GF-D8 (cell line): ENCODE measurements at regions not wholly inside any gene's neighbourhood (a gene's known extent, or its start where the extent isn't known, plus 50 kb on each side); places are given as distances from the start of the nearest gene placed in this dataset.

Experiments used
- DNase-seq: peaks from one replicate; lab custom pipeline; 2025; lab: John Stamatoyannopoulos, UW

DNA sequence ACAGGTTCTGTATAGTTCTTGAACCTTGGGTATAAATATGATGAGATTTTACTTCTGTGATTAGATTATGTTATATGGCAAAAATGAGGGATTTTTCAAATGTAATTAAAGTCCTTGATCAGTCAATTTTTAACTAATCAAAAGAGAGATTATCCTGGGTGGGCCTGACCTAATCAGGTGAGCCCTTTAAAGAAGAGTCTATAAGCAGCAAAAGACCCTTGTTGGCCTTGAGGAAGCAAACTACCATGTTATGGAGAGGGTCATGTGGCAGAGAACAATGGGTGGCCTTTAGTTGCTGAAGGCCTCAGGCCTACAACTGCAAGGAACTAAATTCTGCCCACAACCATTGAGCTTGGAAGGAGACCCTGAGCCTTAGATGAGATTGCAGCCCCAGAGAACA is 102.5 kb upstream of the RIPOR2 start:
- no peak for DNase-seq

DNA sequence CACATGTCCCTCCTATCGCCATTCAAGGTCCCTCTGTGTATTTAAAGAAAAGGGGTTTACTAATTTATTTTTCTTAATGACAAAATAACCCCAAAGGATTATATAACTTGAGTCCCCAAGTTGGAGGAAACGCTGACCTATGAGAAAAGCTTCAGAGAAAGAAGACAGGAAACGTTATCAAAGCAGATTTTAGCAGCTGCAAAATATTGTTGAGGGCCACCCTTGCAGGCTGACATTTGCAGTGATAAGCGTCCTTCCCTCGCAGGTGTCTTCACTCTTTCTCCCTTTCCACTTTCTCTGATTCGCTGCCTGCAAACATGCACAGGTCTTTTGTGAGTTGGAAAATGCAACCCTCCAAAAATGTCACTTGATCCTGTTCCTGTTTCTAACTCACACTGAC is 103.2 kb upstream of the RIPOR2 start:
- no peak for DNase-seq

DNA sequence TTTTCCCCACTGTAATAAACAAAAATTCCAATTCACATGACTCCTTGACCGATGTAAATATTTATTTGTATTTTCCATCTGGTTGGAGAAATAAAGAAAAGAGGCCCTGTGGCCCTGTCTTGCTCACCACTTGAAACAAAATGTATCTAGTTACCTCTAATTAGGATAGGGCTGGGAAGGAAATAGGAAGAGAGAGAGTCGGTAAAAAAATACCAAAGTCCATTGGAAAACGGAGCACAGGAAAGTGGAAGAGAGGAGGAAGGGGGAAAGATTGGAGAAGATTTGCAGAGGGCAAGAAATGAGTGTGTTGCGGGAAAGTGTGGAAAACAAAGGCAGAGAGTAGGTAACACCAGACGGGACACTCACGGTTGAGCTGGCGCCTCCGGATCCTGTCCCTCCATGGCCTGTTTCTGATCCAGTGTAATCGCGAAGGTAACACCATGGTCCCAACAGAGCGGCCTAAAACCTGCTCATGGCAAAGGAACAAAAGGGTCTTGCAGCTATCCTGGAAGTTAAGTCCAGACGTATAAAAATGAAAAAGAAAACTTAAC is 105.8 kb upstream of the RIPOR2 start:
- no peak for DNase-seq

DNA sequence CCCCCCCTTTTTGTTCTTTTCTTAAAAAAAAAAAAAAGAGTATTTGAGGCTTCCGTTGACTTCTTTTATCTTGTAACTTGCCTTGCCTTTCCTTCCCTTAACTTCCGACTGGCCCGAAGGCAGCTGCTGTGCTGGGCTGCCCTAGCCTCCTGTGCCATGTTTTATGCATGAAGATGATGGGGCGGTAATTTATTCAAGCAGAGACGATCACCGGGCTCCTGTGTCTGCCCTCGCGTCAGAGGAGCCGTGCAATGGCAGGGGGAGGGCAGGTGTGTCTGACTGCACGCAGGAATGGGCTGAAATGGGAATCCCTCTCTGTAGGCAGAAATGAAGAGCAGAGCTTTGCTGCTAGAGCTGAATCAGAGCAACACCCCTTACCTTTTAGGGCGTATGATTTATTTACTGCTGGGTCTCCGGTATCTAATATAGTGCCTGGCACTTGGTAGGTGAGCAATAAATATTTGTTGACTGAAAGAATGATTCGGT is 106.3 kb upstream of the RIPOR2 start:
- DNase-seq: no peak

DNA sequence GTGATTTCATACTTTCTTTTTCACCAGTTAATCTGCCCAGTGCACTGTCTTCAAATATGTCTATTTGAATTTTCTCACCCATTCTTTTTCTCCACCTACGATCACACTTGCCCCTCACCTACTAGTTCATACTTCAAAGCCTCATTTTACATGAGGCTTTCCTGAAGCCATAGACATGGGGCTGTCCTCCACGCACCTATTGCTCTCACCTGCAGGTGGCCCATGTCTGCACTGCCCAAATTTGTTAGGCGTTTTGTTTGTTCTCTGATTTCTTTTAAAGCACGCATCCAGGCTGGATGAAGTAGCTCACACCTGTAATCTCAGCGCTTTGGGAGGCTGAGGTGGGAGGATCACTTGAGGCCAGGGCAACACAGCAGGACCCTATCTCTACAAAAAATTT is 106.8 kb upstream of the RIPOR2 start:
- DNase-seq: no peak

DNA sequence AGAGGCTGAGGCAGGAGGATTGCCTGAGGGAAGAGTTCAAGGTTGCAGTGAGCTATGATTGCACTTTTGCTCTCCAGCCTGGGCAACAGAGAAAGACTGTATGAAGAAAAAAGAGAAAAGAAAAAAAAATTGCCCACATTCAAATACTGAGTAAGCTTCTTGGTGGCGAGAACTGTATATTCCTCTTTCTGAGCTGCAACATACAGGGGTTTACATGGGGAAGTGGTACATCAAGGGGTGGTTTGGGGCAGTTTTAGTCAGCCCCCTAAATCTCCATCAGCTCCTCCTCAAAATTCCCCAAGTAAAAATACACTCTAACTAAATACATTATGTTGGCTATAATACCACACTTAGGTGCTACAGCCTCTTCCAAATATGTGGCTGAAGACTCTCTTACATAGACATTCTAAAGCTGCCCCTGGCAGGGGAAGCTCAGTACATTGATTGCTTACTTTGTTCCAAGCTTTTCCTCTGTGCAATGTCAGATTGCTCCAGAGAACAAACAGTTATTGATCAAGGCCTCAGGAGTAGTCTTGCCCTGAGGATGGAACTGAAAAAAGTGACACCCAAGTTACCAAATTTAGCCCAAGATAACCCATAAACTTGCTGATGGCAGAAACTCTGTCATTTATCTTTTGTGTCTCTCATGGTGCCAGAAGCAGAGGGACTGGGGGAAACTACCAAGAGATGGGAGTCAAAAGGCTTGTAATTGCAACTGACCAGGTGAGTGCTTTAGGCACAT is 107.4 kb upstream of the RIPOR2 start:
- DNase-seq: no peak

DNA sequence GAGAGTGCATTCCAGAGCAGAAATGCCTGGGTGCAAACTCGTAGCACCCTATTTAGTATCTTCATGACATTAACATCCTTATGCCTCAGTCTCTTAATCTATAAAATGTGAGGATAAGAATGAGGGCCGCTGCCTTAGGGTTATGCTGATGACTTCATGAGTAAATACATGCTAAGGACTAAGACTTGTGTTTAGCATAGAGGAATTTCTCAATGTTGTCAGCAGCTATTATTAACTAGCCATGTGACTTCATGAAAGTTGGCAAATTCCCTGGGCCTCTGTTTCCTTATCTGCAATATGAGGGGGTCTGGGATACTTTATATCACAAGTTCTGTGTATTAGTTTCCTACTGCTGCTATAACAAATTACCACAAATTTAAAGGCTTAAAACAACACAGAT is 108.1 kb upstream of the RIPOR2 start:
- no peak for DNase-seq

DNA sequence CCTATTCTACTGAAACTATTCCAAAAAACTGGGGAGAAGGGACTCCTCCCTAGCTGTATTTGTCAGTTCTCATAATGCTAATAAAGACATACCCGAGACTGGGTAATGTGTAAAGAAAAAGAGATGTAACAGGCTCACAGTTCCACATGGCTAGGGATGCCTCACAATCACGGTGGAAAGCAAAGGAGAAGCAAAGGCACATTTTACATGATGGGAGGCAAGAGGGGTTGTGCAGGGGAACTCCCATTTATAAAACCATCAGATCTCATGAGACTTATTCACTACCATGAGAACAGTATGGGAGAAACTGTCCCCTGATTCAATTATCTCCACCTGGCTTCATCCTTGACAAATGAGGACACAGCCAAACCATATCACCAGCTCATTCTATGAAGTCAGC is 111.2 kb upstream of the RIPOR2 start:
- DNase-seq: no peak

DNA sequence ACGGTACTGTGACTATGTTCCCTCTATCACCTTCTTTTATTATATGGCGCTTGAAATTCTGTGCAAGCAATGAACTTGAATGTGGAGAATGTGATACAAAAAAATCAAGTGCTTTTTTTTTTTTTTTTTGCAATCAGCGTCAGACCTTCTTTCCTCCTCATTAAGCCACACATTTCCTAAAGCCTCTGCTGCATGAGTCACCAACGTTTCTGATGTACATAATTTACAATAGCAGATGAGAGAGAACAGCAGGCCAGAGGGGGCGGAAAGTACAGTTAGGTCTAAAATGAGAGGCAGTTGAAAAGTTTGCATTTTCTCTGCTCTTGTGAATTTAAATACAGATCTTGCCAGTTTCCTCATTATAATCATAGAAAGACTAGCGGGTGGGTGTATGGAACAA is 114.6 kb upstream of the RIPOR2 start:
- DNase-seq: no peak

DNA sequence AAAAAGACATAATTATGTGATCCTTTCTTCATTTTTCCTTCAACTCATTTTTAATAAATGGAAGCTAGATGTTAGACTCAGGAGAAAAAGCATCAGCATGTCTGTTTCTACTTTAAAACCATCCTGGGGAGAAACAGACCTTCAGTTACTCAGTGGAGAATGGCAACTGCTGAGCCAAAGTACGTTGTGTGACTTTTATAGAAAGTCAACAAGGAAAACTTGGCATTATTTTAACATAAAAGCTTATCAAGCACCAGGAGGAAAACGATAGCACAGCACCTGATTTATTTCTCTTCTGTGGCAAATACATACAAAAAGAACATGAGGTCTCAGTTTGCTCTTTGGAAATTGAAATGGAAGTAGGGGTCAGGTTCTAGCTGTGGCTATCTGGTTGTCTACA is 115.3 kb upstream of the RIPOR2 start:
- no peak for DNase-seq

DNA sequence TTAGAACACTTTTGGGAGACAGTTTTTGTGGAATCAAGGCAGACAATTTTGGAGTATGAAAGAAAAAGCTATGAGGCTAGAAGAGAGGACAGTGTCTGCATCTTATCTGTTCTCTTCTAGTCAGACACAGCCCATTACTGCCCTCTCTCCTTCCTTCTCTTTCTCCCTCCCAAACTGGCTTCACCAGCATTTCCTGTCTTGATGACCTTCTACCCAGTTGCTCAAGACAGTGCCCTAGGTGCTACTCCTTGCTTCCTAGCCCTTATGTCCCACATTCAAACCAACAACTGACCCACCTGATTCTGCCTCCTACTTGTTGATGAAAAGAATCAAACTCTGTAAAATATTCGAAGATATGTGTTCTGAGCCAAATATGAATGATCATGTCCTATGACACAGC is 116.4 kb upstream of the RIPOR2 start:
- DNase-seq: no peak

DNA sequence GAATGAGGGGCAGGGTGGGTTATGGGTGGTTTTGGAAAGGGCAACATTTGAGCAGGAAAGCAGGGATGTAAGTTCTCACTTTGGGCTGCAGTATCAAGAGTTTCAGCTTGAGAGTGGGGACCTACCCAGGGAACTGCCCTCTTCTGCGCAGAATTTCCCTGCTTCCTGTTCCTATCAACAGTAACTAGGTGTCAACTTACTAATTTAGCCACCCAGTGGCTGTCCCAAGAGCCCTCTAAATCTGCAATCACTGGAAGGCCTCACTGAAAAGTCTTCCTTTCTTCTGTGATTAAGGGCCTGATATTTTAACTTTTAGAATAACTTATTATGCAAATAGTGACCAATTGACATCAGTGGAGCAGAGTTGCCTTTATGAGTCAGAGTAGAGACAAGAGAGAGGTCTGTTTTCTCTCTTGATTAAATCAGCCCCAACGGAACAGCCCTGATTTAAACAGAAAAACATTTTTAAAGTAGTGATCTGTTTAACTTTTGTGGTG is 118.2 kb upstream of the RIPOR2 start:
- DNase-seq: no peak

DNA sequence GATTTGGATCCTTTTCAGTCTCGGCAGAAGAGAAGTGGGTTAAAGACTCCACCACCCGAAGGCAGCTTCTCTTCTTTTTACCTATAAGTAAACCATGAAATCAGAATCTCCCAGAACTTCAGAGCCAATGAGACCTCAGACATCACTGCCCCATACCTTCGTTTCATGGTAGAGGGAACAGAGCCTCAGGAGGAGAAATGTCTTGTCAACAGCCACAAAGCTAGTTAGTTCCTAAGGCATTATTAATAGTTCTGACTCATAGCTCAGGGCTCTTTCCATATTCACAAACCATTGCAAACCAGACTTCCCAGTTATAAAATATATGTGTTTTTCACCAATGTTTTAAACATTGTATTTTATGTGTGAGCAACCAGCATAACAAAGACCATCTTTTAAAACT is 118.7 kb upstream of the RIPOR2 start:
- DNase-seq: no peak

DNA sequence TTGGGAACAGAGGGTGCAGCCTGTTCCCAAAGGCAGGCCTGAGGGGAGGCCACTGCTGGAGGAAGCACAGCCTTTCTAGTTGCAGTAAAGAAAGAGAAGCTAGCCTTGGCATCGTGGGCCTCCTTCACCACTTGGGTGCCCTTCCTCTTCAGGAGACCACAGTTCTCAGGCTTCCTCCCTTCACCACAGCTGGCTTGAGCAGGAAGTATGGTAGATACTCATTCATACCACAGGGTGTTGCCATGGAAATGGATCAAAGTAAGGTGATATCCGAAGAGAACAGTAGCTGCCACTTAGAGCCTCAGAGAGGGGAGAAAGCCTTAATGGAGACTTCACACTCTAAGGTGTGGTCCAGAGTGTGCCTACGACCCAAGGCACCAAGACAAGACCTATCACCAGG is 120.4 kb upstream of the RIPOR2 start:
- peak; percentile 33 for DNase-seq

DNA sequence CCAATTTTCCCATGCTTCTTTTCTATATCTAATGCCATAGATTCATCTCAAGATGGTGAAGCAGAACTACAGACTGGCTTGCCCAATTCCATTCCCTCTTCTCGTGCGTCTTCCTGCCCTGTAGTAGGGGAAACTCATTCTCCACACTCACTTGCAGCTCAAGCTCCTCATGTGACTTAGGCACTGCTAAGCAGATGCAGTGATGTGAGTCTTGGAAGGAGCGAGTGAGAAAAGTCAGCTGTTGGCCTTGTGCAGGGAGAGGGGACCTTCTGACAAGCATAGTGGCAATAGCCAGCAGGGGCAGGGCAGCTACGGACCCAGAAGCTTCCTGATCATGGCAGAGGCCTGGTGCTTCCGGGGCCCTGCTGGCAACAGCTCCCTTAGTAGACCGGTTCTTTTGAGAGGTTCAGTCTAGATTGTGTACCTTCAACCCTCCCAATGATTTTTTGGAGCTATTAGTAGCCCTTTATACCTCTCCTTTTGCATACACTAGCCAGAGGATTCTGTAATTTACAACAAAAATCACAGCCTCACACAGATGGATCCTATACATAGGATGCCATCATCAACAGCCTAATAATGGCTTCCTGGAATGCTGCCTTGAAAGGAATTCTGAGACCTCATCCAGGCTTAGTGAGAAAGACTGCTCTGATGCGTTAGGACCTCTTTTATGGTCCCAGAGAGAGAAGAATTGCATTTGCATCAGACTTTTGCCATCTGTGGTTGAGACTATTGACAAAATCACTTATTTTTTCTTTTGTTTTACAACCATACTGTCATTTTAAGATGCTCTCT is 121.5 kb upstream of the RIPOR2 start:
- DNase-seq: no peak

DNA sequence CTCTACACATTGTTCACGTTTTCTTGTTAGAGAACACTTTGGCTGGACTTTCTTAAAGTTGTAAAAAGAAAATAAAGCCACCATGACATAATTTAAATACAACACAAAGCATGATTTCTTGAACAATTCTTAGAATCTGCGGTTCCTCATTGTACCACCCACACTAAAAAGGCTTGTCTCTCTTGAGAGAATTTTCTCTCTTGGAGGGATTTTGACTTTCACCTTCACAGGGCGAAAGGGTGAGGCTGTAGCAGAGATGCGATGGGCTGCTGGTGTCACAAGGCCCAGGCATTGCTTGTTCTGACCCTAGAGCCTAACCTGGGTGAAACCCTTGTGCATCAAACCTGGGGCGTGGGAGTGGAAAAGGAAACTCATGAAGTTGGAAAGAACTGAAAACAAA is 122.7 kb upstream of the RIPOR2 start:
- no peak for DNase-seq

DNA sequence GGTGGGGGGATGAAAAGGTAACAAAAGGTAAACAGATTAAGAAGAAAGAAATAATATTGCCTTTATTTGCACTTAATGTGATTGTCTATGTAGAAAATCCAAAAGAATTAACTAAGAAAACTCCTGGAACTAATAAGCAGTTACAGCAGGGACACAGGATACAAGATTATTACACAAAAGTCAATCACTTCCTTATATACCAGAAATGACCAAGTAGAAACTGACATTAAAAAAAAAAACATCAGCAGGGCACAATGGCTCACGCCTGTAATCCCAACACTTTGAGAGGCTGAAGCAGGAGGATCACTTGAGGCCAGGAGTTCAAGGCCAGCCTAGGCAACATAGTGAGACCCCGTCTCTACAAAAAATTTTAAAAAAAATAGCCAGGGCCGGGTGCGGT is 123.2 kb upstream of the RIPOR2 start:
- DNase-seq: no peak

DNA sequence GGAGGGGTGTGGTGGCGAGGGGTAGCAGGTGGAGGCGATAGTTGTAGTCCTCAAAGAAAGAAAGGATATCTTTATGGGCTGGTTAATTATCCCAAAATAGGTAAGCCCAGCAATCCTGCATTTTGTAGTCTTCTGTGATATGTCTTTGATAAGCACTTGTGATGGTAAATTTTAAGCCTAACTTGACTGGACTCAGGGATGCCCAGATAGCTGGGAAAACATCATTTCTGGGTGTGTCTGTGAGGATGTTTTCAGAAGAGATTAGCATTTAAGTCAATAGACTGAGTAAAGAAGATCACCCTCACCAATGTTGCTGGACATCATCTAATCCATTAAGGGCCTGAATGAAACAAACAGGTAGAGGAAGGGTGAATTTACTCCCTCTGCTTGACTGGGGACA is 124.8 kb upstream of the RIPOR2 start:
- no peak for DNase-seq

DNA sequence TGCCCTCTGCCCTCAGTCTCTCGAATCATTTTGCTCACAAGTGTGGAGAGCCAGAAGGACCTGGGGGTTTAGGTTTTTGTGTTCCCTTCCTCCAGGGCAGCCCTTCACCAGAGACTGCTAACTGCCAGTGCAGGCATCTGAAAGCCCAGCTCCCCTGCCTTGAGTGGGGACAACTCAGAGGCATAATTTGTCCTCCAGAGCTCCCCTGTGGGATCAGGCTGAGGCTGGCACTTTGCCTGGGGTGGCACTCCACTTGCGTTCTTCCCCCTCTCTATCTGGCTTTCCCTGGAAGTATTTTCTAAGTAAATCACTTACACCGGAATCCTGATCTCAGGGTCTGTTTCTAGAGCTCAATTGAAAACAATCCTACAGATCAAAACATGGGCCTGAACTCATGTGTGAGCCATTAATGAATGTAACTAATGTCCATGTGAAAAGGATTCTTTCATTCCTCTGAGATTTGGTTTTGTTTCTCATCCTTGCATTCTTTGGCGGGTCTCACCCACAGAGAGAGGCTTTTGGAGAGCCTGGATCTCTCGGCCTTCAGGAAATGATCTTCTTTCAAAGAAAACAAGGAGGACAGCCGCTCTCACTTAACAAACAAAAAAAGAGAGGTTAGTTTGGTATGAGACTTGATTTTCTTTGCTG is 125.7 kb upstream of the RIPOR2 start:
- DNase-seq: no peak

DNA sequence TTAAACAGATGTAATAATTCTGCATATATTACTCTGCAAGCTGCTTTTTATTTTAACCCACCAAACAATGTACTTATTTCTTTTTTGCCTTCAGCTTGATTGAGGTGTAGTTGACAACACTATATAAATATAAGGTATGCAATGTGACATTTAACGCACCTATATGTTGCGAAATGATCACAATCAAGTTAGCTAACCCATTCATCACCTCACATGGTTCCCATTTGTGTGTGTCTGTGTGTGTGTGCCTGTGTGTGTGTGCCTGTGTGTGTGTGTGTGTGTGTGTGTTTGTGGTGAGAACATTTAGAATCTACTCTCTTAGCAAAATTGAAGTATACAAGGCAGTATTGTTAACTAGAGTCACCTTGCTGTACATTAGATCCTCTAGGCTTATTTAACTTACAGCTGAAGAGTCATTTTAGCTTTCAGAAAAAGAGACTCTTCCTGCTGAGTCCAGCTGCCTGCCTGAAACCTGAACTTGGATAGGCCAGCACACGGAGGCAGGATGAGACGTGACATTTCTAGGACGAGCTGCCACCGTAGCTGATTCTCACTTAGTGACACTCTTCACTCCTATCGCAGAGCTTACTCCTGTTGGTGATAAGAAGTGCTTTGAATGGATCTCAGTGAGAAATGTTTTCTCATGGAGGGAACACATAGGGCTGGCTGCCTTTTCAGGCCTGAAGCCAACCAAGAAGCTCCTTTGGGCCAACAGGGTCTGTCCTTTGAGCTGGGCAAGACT is 126.5 kb upstream of the RIPOR2 start:
- no peak for DNase-seq

DNA sequence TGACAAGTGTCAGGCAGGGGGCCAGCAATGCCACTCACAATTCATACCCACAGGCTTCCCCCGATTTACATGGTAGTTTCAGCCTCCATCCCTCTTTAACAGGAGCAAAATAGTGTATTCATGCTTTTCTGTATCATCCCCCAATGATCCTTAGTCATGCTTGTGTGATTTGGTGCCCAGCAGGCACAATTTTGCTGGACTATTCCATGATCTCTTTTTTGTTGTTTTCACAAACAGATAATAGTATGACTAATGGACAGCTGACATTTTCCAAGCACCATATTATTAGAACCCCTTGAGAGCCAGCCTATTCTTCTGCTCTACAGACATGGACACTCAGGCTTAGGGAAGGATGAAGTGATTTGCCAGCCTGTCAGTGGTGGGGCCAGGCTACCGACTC is 128.2 kb upstream of the RIPOR2 start:
- no peak for DNase-seq

DNA sequence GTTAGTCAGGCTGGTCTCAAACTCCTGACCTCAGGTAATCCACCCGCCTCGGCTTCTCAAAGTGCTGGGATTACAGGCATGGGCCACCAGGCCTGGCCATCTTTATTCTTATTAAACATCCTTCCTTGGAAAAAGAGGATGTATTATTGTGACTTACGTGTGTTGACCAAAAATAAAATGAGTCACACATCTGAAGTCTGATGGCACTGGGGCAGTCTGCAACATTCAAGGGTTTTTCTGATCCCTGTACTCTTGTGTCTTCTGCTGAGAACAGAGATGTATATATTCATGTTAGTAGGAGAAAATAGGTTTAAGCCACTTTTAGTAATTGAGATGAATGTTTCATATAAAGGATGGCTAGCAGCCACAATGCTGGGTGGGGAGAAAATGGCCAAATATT is 129.9 kb upstream of the RIPOR2 start:
- no peak for DNase-seq
